ENCODE measurements at regions not wholly inside any gene's neighbourhood (a gene's known extent, or its start where the extent isn't known, plus 50 kb on each side); places are given as distances from the start of the nearest gene placed in this dataset.

- TF ChIP-seq POLR2AphosphoS5 (IDR thresholded peaks at IDR 0.05; ENCODE audit: borderline replicate concordance, low read depth, low read length) (no peak), EZH2 (IDR thresholded peaks at IDR 0.05) (no peak)
These were observed 109.5 kb downstream of the DYNAP start for GRCh38 chr18:54700580-54700979.

Measured in SK-N-MC (cell line).